GM18870 (cell line): ENCODE measurements at regions not wholly inside any gene's neighbourhood (a gene's known extent, or its start where the extent isn't known, plus 50 kb on each side); places are given as distances from the start of the nearest gene placed in this dataset.
"Not testable (repeated sequence)": the region's sequence is repeated elsewhere in the genome, so short reads cannot be mapped to it uniquely, and the experiment has no call there.

Source experiments
- ATAC-seq: cut with Tn5 transposase; IDR thresholded peaks from one replicate; pipeline ENCODE4 v1.9.1; 2021; ENCODE audit warnings: moderate library complexity; ENCODE audit not compliant: unreplicated experiment

DNA sequence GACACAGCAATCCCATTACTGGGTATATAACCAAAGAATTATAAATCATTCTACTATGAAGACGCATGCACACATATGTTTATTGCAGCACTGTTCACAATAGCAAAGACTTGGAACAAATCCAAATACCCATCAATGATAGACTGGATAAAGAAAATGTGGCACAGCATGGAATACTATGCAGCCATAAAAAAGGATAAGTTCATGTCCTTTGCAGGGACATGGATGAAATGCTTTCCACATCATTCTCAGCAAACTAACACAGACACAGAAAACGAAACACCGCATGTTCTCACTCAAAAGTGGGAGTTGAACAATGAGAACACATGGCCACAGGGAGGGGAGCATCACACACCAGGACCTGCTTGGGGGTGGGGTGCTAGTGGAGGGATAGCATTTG is 613.0 kb downstream of the RFPL4B start:
- ATAC-seq, result not testable (repeated sequence)

DNA sequence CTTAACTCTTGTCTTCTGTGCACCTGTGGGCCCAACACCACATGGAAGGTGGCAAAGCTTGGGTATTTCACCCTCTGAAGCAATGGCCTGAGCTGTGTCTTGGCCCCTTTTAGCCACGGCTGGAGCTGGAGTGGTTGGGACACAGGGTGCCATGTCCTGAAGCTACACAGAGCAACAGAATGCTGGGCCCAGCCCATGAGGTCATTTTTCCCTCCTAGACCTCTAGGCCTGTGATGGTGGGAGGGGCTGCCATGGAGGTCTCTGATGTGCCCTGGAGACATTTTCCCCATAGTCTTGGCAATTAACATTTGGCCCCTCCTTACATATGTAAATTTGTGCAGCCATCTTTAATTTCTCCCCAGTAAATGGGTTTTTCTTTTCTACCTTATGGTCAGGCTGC is 620.8 kb downstream of the RFPL4B start:
- no peak for ATAC-seq

DNA sequence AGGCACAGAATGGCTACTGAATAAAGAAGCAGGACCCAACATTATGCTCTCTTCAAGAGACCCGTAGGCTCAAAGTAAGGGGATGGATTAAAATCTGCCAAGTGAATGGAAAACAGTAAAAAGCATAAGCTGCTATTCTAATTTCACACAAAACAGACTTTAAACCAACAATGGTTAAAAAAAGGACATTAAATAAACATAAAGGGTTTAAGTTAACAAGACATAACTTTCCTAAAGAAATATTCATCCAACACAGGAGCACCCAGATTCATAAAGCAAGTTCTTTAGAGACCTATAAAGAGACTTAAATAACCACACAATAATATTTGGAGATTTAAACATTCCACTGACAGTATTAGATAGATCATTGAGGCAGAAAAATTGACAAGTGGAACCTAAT is 624.5 kb downstream of the RFPL4B start:
- ATAC-seq, result no peak

DNA sequence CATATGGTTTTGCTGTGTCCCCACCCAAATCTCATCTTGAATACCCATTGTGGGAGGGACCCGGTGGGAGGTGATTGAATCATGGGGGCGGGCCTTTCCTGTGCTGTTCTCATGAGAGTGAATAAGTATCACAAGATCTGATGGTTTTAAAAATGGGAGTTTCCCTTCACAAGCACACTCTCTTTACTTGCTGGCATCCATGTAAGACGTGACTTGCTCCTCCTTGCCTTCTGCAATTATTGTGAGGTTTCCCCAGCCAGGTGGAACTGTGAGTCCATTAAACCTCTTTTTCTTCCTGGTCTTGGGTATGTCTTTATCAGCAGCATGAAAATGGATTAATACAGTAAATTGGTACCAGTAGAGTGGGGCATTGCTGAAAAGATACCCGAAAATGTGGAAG is 627.8 kb downstream of the RFPL4B start:
- ATAC-seq, result not testable (repeated sequence)

DNA sequence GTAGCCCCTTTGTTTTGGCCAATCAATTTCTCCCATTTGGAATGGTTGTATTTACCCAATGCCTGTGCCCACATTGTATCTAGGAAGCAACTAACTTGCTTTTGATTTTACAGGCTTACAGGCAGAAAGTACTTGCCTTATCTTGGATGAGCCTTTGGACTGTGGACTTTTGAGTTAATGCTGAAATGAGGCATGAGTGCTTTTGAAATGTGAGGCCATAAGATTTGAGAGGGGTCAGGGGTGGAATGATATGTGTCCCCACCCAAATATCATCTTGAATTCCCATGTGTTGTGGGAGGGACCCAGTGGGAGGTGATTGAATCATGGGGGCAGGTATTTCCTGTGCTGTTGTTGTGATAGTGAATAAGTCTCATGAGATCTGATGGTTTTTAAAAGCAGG is 629.4 kb downstream of the RFPL4B start:
- ATAC-seq, result not testable (repeated sequence)

DNA sequence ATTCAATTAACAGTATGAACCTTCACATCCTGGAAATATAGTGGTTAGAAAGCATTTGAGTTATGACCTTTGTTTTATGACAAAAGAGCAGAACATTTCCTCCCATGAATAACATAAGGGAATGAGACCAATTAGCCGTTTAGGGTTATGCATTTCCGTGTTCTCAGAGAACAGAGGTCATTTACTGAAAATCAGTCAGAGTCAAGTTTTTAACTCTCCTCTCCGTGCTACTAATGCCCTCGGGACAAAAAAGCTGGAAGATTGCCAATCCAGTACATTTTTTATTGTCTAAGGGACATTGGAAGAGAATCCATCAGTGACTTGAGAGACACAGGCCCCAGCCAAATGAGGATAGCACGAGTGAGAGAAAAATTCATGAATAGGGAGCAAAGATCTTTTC is 632.7 kb downstream of the RFPL4B start:
- no peak for ATAC-seq

DNA sequence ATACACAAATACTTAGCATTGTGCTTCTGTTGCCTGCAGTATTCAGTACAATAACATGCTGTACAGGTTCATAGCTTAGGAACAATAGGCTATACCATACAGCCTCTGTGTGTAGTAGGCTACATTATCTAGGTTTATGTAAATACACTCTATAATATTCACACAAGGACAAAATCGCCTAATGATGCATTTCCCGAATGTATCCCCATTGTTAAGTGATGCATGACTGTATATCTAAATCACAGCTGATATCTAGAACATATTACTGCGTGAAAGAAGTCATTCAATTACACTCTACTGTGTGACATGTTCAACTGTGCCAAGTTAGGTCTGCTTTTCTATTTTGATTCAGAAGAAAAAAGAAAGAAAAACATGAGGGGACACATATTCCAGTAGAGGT is 633.5 kb downstream of the RFPL4B start:
- ATAC-seq, result no peak

DNA sequence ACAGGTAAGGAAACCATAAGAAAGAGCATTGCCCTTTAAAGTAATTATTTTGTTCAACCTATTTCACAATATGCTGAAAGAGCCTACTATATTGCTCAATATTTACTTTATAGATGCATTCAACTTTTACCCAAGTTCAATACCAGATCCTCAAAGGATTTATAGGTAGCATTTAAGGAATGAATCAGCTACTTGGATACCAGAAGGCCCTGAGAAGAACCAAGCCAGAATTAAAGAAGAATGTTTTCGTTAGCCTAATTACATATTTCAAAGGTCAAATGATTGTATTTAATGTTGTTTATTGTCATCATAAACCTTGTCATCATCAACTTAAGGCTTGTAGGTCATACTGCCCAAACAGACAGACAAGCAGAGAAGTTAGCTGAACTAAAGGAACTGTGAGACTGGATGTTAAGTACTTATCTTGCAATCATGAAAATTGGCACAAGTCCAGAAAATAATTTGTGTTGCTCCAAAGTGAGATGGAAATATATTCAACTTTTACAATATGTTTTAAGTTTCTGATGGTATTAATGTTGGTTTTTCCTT is 636.7 kb downstream of the RFPL4B start:
- ATAC-seq, result no peak

DNA sequence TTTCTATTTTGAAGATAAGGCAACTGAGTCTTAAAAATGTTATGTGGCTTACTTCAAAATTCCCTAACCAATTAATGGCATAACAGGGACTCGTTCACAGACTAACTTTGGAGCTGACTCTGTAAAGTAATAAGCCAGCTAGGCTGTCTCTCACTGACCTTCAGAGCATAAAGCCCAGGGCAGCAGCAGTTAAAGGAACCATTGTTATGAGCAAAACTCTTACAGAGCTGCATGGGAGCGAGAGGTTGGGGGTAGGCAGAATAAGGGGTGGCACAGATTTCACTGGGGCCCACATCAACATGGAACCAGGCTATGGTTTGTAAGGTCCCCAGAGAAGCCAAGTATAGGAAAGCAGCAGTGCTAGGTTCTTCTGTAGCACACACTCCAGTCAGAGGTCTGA is 637.8 kb downstream of the RFPL4B start:
- ATAC-seq, result no peak

DNA sequence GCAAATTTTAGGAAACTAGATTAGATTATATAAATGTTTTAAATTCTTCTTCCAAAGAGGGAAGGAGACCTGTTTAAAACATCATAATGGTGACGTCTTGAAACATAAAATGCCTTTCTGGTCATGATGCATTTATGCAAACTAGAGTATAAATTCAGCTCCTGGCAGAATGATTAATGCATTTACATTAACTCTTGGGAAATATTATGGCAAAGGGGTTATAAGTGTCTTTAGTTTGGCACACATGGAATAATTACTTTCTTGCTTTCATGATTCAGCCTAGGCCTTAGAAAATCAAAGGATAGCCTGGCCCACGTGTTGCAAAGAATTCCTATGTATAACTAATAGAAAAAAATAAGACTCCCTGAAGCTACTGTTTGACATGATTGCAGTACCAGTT is 639.2 kb downstream of the RFPL4B start:
- no peak for ATAC-seq

DNA sequence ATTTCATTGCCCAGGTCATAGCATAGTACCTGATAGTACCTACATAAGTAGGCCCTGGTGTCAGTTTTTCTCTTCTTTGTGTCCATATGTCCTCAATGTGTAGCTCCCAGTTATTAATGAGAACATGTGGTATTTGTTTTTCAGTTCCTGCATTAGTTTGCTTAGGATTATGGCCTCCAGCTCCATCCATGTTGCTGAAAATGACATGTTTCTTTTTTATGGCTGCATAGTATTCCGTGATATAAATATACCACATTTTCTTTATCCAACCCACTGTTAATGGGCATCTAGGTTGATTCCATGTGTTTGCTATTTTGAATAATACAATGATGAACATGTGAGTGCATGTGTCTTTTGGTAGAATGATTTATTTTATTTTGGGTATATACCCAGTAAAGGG is 641.6 kb downstream of the RFPL4B start:
- no peak for ATAC-seq

DNA sequence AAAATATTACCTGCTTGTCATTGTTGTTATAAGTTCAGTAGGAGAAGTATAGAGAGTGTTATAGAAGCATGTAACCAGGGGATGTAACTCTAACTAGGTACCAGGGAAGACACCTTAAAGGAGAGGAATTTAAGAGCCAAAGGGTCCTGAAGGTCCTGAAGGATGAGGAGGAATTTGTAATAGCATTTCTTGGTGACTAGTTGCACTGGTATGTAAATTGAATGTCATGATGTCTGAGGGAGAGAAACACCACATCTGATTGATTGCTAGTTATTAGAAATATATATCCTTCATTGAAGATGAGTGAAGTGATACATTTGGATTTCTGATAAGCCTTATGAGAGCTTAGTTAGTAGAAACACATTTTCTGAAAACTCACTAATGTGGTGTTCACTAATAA is 643.8 kb downstream of the RFPL4B start:
- no peak for ATAC-seq

DNA sequence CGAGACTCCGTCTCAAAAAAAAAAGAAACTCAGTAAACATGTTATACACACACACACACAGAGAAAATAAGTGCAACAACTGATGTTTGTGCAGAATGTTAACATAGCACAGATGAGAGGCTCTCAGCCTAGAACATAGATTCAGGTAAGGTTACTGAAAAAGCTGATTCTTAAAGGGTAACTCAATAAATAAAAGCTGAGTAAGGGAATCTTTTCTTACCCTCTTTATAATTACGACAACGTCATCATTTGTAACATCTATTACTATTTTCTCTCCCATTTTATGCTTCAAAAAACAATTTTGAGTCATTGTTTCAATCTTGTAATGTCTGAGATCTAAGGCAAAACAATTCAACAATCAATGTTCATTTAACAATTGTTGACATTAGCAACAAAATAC is 644.8 kb downstream of the RFPL4B start:
- ATAC-seq, result no peak

DNA sequence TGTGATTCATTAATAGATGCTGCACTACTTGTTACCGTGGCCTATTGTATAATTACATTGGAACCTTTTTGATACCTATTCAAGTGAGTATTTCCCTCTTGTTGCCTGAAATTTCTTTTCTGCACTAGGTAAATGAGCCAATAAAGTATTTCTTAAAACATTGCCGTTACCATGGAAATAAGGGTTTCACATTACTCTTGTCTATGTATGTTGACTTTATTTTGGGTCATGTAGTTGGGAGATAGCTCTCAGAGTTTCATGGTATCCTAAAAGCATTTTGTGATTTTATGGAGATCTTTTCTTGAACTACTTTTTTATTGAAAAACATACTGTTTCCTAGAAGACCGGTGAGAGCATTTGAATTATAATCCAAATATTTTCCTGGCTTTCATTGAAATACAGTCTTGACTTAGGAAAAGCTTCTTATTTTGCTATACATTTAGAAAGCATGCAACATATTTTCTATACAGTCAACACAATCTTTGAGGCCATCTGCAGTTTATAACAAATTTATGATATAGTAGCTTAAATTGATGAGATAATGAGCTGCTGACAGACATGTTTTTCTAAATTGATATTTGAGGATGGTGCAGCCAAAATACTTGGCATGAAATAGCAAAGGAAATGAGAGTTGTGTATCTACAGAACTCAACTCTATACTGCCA is 650.4 kb downstream of the RFPL4B start:
- no peak for ATAC-seq

DNA sequence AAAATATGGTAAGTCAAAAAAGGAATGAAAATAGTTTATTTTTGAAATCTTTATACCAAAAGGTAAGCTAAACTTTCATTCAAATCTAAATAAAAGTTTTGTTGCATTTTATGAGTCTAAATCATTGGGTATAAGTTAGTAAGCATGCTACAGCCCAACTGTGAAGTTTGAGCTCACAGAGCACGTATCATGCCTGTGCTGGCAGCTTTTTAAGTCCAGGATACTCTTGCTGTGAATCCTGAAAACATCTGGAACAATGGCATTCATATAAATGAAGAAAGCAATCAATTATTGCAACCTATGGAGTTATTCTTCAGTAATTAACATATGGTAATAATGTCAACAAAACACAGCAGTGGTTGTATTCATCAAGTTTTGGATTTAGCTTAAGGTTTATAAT is 656.9 kb downstream of the RFPL4B start:
- no peak for ATAC-seq

DNA sequence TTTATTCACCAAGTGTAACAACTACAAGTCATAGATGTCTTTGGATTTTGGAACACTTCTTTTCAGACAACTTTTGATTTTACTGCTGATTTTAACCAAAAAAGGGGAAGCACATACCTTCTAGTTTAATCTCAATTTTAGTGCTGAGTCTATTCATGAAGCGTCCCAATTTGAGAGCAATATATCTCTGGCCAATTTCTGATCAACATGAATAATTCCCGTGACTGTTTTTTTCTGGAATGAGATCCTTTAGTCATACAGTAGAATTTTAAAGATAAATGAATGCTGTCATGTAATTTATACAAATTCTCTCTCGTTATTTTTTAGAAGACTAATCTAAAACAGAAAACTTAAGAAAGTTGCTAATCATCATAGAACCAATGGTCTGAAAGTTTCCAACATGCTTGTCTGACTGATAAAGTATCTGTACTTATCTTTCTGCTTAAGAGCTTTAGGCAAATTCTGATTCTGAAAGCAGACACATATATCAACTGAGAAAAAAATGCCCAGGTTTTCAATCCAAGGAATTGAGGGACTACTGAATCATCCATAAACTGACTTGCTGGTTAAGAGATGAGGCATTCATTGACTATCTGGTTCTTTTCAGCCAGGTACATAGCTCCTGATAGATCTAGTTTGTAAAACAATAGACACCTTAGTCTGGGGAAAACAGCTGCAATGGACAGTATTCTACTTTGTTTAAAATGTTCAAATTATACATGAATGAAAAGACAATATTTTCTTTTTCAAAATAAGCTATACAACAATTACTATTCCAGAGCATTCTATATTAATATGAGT is 657.5 kb downstream of the RFPL4B start:
- ATAC-seq, result no peak

DNA sequence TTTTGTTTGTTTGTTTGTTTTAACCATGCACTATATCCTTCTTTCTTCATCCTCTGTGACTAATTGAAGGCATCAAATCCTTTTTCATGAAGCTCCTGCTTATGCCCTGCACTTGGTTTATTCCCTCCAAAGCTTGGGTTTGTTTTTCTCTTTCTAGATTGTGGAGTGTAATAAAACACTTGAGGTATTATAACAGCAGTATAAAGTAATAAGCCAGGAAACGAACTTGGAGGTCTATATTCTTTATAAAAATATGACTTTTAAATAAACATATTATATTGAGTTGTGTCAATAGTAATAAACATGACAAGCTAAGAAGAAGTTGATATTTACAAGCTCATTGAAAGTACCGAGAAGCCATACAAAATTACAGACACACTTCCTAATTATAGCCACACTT is 659.4 kb downstream of the RFPL4B start:
- ATAC-seq, result no peak

DNA sequence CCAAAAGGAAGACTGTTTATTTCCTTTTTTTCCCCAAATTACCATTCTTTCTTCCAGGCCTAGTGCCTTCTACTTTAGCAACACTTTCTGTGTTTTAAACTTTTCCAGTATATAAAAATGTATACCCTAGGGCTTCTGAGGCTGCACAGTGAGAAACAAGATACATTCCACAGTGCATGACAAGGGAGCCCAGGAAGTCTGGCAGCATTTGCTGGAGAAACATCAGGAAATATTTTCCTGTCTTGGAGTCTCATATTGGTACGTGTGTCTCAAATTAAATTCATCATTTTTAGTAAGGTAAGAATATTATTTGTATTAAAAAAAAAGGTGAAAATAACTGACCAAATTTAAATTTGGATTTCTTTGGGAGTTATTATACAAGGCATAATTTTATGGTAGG is 662.6 kb downstream of the RFPL4B start:
- no peak for ATAC-seq

DNA sequence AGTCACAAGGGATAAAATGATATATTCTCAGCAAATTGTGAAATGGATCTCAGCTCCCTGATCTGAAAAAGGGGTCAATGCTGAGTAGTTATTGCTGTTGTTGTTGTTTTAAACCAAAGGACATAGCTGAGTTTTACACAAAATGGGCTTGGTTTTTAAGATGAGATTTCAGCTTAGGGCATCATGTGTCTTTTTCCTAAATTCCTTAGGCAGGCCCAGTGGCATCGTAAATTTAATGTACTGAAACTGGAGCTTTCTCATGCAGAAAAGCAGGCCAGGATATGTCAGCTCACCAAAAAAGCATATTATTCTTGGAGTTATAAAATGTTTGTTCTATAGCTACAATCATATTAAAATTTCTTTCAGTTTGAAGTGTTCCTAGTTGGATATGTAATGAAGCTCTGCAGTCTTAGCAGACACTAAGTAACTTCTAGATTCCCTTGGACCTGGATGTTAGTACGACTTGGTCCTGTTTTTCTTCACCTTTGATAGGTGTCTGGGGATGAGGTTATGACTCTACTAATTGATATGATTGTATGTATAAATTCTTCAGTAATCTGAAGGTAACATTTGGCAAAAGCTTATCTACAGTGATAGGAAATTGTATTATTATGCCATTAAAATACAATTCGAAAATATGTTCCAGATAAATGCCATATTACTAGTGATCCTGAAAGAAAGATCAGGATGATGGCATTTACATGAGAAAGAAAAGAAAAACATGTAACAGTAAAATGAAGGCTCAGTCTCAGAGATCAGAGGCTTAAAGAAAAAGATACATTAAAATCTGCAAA is 663.3 kb downstream of the RFPL4B start:
- no peak for ATAC-seq

DNA sequence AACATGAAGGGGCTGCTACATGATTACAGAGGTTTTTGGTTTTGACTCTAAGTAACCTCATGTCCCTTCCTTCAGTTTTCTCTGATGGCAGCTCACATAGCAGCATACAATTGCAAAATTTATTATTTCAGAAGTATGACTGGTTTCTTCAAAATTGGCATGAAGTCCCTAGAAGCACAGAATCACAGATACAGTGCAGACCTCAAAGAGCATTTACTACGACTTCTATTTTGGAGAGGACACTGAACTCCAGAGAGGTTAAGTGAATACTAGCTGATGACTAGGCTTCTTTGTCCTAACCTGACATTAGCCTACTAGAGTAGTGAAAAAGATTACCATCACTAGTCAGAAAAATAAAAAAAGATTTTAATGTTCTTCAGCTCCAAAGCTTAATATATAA is 664.3 kb downstream of the RFPL4B start:
- ATAC-seq, result no peak

DNA sequence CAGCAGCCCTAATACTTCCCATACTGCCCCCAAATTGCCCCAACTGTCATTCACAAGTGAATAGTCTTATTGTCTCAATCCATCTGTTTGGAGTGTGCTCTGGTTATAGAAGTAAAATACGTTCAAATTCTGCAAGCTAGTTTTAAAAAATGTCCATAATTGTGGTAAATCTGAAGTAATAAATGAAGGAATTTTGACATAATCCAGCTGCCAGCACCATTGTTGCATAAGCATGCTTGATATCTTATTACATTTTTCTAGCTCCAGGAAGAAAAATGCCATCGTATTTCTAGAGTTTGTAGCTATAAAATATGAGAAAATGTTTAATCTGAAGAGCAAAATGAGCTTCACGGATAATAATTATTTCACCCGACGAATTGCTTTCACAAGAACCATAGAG is 664.7 kb downstream of the RFPL4B start:
- ATAC-seq, result no peak

DNA sequence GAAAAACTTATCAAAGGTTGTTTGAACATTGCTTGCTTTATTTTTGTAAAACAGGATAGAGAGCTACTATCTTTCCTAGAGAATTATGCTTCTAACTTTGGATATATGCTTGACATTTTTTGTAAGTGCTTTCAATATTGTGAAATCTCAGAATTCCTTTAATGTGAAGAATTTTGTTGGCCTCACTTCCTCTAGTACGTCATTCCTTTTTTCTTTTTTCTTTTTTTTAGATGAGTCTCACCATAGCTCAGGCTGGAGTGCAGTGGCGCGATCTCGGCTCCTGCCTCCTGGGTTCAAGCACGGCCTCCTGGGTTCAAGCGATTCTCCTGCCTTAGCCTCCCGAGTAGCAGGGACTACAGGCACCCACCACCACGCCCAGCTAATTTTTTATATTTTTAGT is 668.1 kb downstream of the RFPL4B start:
- no peak for ATAC-seq
